Karpas-422 (cell line): ENCODE measurements at regions not wholly inside any gene's neighbourhood (a gene's known extent, or its start where the extent isn't known, plus 50 kb on each side); places are given as distances from the start of the nearest gene placed in this dataset.

Source experiments
- DNase-seq: peaks from one replicate; pipeline ENCODE4 v3.0.0-alpha.2; 2015
- H2AFZ ChIP-seq: fragments of 200-600 bp; sonication (generic); 2 replicates; pipeline ENCODE4 v1.6.1; 2014; ENCODE audit warnings: antibody characterized with exemption, low read length, mixed read lengths
- H3K27ac ChIP-seq: fragments of 200-600 bp; sonication (generic); 2 replicates; pipeline ENCODE4 v1.5.1; 2014; ENCODE audit warnings: mild to moderate bottlenecking, low read length, moderate library complexity
- H3K27me3 ChIP-seq: fragments of 200-600 bp; sonication (generic); 2 replicates; pipeline ENCODE4 v1.6.1; 2014; ENCODE audit warnings: low read length, mixed read lengths
- H3K36me3 ChIP-seq: fragments of 200-600 bp; sonication (generic); 2 replicates; pipeline ENCODE4 v1.6.1; 2014; ENCODE audit warnings: low read length, mixed read lengths; ENCODE audit not compliant: insufficient read depth
- H3K4me1 ChIP-seq: fragments of 200-600 bp; sonication (generic); 2 replicates; pipeline ENCODE4 v1.6.1; 2014; ENCODE audit warnings: mild to moderate bottlenecking, low read length, mixed read lengths
- H3K4me2 ChIP-seq: fragments of 200-600 bp; sonication (generic); 2 replicates; pipeline ENCODE4 v1.6.1; 2014; ENCODE audit warnings: low read length, low read depth, mild to moderate bottlenecking; ENCODE audit not compliant: poor library complexity, severe bottlenecking
- H3K4me3 ChIP-seq: fragments of 200-600 bp; sonication (generic); 2 replicates; pipeline ENCODE4 v1.5.1; 2014; ENCODE audit warnings: mild to moderate bottlenecking, antibody characterized with exemption, low read length, mixed read lengths
- H3K79me2 ChIP-seq: fragments of 200-600 bp; sonication (generic); 2 replicates; pipeline ENCODE4 v1.6.1; 2014; ENCODE audit warnings: mild to moderate bottlenecking, low read length, mixed read lengths
- H3K9ac ChIP-seq: fragments of 200-600 bp; sonication (generic); 2 replicates; pipeline ENCODE4 v1.6.0; 2014; ENCODE audit warnings: low read length
- H3K9me2 ChIP-seq: fragments of 200-600 bp; sonication (generic), shearing (Covaris generic); replicated peaks from 2 replicates; pipeline ENCODE4 v1.6.0; 2014; ENCODE audit warnings: mild to moderate bottlenecking, low read length, moderate library complexity; ENCODE audit not compliant: insufficient read depth
- H3K9me3 ChIP-seq: fragments of 300-700, 200-600 bp; sonication (generic); 2 replicates; pipeline ENCODE4 v1.6.1; 2014; ENCODE audit warnings: low read length, mixed read lengths
- H4K20me1 ChIP-seq: fragments of 200-600 bp; sonication (generic); 2 replicates; pipeline ENCODE4 v1.6.1; 2014; ENCODE audit warnings: mild to moderate bottlenecking, antibody characterized with exemption, low read length, low read depth; ENCODE audit not compliant: insufficient read depth

GRCh38 chr9:22278426-22278825 is 168.2 kb upstream of the DMRTA1 start:
- Histone ChIP-seq H3K9me3 (no peaks in the 10 kb centered on the region), H4K20me1 (no peaks in the 10 kb centered on the region), H3K9ac (no peak overlapping the region), H3K27me3 (no peaks in the 10 kb centered on the region), H3K36me3 (no peaks in the 10 kb centered on the region), H3K9me2 (no peaks in the 10 kb centered on the region), H3K4me3 (no peak overlapping the region), H2AFZ (no peak overlapping the region), H3K79me2 (no peaks in the 10 kb centered on the region), H3K4me2 (no peak overlapping the region), H3K4me1 (no peaks in the 10 kb centered on the region), H3K27ac (no peak overlapping the region)
- DNase-seq: no peak

GRCh38 chr9:22279636-22280035 is 167.0 kb upstream of the DMRTA1 start:
- Histone ChIP-seq H2AFZ (no peak overlapping the region), H3K4me1 (no peaks in the 10 kb centered on the region), H3K9me2 (no peaks in the 10 kb centered on the region), H3K9me3 (no peaks in the 10 kb centered on the region), H4K20me1 (no peaks in the 10 kb centered on the region), H3K27ac (no peak overlapping the region), H3K36me3 (no peaks in the 10 kb centered on the region), H3K27me3 (no peaks in the 10 kb centered on the region), H3K4me3 (no peak overlapping the region), H3K9ac (no peak overlapping the region), H3K4me2 (no peak overlapping the region), H3K79me2 (no peaks in the 10 kb centered on the region)
- no peak for DNase-seq

- no peak overlapping the region for H3K9ac ChIP-seq
- H3K4me3 ChIP-seq: no peak overlapping the region
- no peak overlapping the region for H3K27ac ChIP-seq
- H3K36me3 ChIP-seq: no peaks in the 10 kb centered on the region
- no peaks in the 10 kb centered on the region for H3K27me3 ChIP-seq
- H2AFZ ChIP-seq: no peak overlapping the region
- no peaks in the 10 kb centered on the region for H3K9me3 ChIP-seq
- H3K9me2 ChIP-seq: no peaks in the 10 kb centered on the region
- no peak overlapping the region for H3K4me2 ChIP-seq
- no peaks in the 10 kb centered on the region for H4K20me1 ChIP-seq
- no peaks in the 10 kb centered on the region for H3K79me2 ChIP-seq
- H3K4me1 ChIP-seq: no peaks in the 10 kb centered on the region
- DNase-seq: no peak
Measured at GRCh38 chr9:22285066-22285465, 161.6 kb upstream of the DMRTA1 start.

GRCh38 chr9:22286661-22287060 is 160.0 kb upstream of the DMRTA1 start:
- no peaks in the 10 kb centered on the region for H3K4me1 ChIP-seq
- H3K36me3 ChIP-seq: no peaks in the 10 kb centered on the region
- no peak overlapping the region for H3K27ac ChIP-seq
- no peak overlapping the region for H3K4me3 ChIP-seq
- no peaks in the 10 kb centered on the region for H3K9me2 ChIP-seq
- no peak overlapping the region for H2AFZ ChIP-seq
- H3K27me3 ChIP-seq: no peaks in the 10 kb centered on the region
- H3K79me2 ChIP-seq: no peaks in the 10 kb centered on the region
- H3K9ac ChIP-seq: no peak overlapping the region
- no peaks in the 10 kb centered on the region for H3K9me3 ChIP-seq
- H4K20me1 ChIP-seq: no peaks in the 10 kb centered on the region
- no peak for DNase-seq
- H3K4me2 ChIP-seq: no peak overlapping the region

GRCh38 chr9:22288661-22289060 is 158.0 kb upstream of the DMRTA1 start:
- no peaks in the 10 kb centered on the region for H3K79me2 ChIP-seq
- no peaks in the 10 kb centered on the region for H3K27me3 ChIP-seq
- no peak overlapping the region for H2AFZ ChIP-seq
- no peaks in the 10 kb centered on the region for H4K20me1 ChIP-seq
- no peaks in the 10 kb centered on the region for H3K9me2 ChIP-seq
- H3K9me3 ChIP-seq: no peaks in the 10 kb centered on the region
- no peak overlapping the region for H3K4me3 ChIP-seq
- no peaks in the 10 kb centered on the region for H3K4me1 ChIP-seq
- H3K9ac ChIP-seq: no peak overlapping the region
- no peak overlapping the region for H3K4me2 ChIP-seq
- DNase-seq: no peak
- no peak overlapping the region for H3K27ac ChIP-seq
- H3K36me3 ChIP-seq: no peaks in the 10 kb centered on the region

GRCh38 chr9:22307013-22307711 is 139.5 kb upstream of the DMRTA1 start:
- Histone ChIP-seq H3K9ac (no peak overlapping the region), H3K9me2 (no peaks in the 10 kb centered on the region), H2AFZ (no peak overlapping the region), H4K20me1 (no peaks in the 10 kb centered on the region), H3K4me3 (no peak overlapping the region), H3K79me2 (no peaks in the 10 kb centered on the region), H3K27ac (no peak overlapping the region), H3K36me3 (no peaks in the 10 kb centered on the region), H3K4me1 (no peaks in the 10 kb centered on the region), H3K9me3 (no peaks in the 10 kb centered on the region), H3K4me2 (no peak overlapping the region), H3K27me3 (no peaks in the 10 kb centered on the region)
- peak; percentile 78 for DNase-seq

GRCh38 chr9:22308177-22308576 is 138.4 kb upstream of the DMRTA1 start:
- Histone ChIP-seq H3K4me1 (no peaks in the 10 kb centered on the region), H3K27ac (no peak overlapping the region), H3K9me2 (no peaks in the 10 kb centered on the region), H3K4me3 (no peak overlapping the region), H3K4me2 (no peak overlapping the region), H3K79me2 (no peaks in the 10 kb centered on the region), H3K36me3 (no peaks in the 10 kb centered on the region), H3K9me3 (no peaks in the 10 kb centered on the region), H3K9ac (no peak overlapping the region), H3K27me3 (no peaks in the 10 kb centered on the region), H4K20me1 (no peaks in the 10 kb centered on the region), H2AFZ (no peak overlapping the region)
- no peak for DNase-seq

GRCh38 chr9:22316645-22317044 is 130.0 kb upstream of the DMRTA1 start:
- no peak overlapping the region for H3K4me3 ChIP-seq
- H4K20me1 ChIP-seq: no peaks in the 10 kb centered on the region
- H3K27me3 ChIP-seq: no peaks in the 10 kb centered on the region
- no peaks in the 10 kb centered on the region for H3K9me2 ChIP-seq
- no peak overlapping the region for H3K4me2 ChIP-seq
- no peaks in the 10 kb centered on the region for H3K36me3 ChIP-seq
- H3K79me2 ChIP-seq: no peaks in the 10 kb centered on the region
- H2AFZ ChIP-seq: no peak overlapping the region
- H3K4me1 ChIP-seq: no peaks in the 10 kb centered on the region
- DNase-seq: no peak
- H3K9ac ChIP-seq: no peak overlapping the region
- H3K9me3 ChIP-seq: no peaks in the 10 kb centered on the region
- H3K27ac ChIP-seq: no peak overlapping the region
